ENCODE measurements at regions not wholly inside any gene's neighbourhood (a gene's known extent, or its start where the extent isn't known, plus 50 kb on each side); places are given as distances from the start of the nearest gene placed in this dataset.

GRCh38 chr22:47442821-47443220, 680.4 kb downstream of the TBC1D22A start:
- ATAC-seq (ENCODE audit: low read depth) (no peak), DNase-seq (ENCODE audit: low spot score) (no peak)
- no peaks in the 10 kb centered on the region for H3K4me1 ChIP-seq (ENCODE audit: insufficient read depth, poor library complexity, severe bottlenecking)
- no peak for TF ChIP-seq CTCF (IDR thresholded peaks at IDR 0.05; ENCODE audit: poor library complexity, severe bottlenecking)
- no peaks in the 10 kb centered on the region for H3K9me3 ChIP-seq (ENCODE audit: severe bottlenecking)
- H3K36me3 ChIP-seq (ENCODE audit: low read depth): no peaks in the 10 kb centered on the region
- no peak overlapping the region for H3K27ac ChIP-seq (ENCODE audit: poor library complexity, severe bottlenecking)
- H3K4me3 ChIP-seq (ENCODE audit: severe bottlenecking): no peak overlapping the region
- H3K27me3 ChIP-seq (ENCODE audit: insufficient read depth, poor library complexity, severe bottlenecking): no peaks in the 10 kb centered on the region

GRCh38 chr22:47439643-47440265, 677.3 kb downstream of the TBC1D22A start:
- Histone ChIP-seq H3K4me3 (ENCODE audit: severe bottlenecking) (no peak overlapping the region), H3K36me3 (ENCODE audit: low read depth) (no peaks in the 10 kb centered on the region), H3K27me3 (ENCODE audit: insufficient read depth, poor library complexity, severe bottlenecking) (no peaks in the 10 kb centered on the region), H3K27ac (ENCODE audit: poor library complexity, severe bottlenecking) (no peak overlapping the region), H3K9me3 (ENCODE audit: severe bottlenecking) (no peaks in the 10 kb centered on the region), H3K4me1 (ENCODE audit: insufficient read depth, poor library complexity, severe bottlenecking) (no peaks in the 10 kb centered on the region)
- DNase-seq (ENCODE audit: low spot score) (no peak), ATAC-seq (ENCODE audit: low read depth) (no peak)
- no peak for TF ChIP-seq CTCF (IDR thresholded peaks at IDR 0.05; ENCODE audit: poor library complexity, severe bottlenecking)

GRCh38 chr22:47437636-47438035, 675.2 kb downstream of the TBC1D22A start:
- Histone ChIP-seq H3K4me3 (ENCODE audit: severe bottlenecking) (no peak overlapping the region), H3K27ac (ENCODE audit: poor library complexity, severe bottlenecking) (no peak overlapping the region), H3K36me3 (ENCODE audit: low read depth) (no peaks in the 10 kb centered on the region), H3K9me3 (ENCODE audit: severe bottlenecking) (no peaks in the 10 kb centered on the region), H3K4me1 (ENCODE audit: insufficient read depth, poor library complexity, severe bottlenecking) (no peaks in the 10 kb centered on the region), H3K27me3 (ENCODE audit: insufficient read depth, poor library complexity, severe bottlenecking) (no peaks in the 10 kb centered on the region)
- no peak for TF ChIP-seq CTCF (IDR thresholded peaks at IDR 0.05; ENCODE audit: poor library complexity, severe bottlenecking)
- no peak for ATAC-seq (ENCODE audit: low read depth)
- no peak for DNase-seq (ENCODE audit: low spot score)

GRCh38 chr22:47437110-47437509, 674.7 kb downstream of the TBC1D22A start:
- no peak for DNase-seq (ENCODE audit: low spot score)
- Histone ChIP-seq H3K9me3 (ENCODE audit: severe bottlenecking) (no peaks in the 10 kb centered on the region), H3K4me3 (ENCODE audit: severe bottlenecking) (no peak overlapping the region), H3K36me3 (ENCODE audit: low read depth) (no peaks in the 10 kb centered on the region), H3K27me3 (ENCODE audit: insufficient read depth, poor library complexity, severe bottlenecking) (no peaks in the 10 kb centered on the region), H3K27ac (ENCODE audit: poor library complexity, severe bottlenecking) (no peak overlapping the region), H3K4me1 (ENCODE audit: insufficient read depth, poor library complexity, severe bottlenecking) (no peaks in the 10 kb centered on the region)
- ATAC-seq (ENCODE audit: low read depth): no peak
- no peak for TF ChIP-seq CTCF (IDR thresholded peaks at IDR 0.05; ENCODE audit: poor library complexity, severe bottlenecking)

- Histone ChIP-seq H3K4me3 (ENCODE audit: severe bottlenecking) (no peak overlapping the region), H3K9me3 (ENCODE audit: severe bottlenecking) (no peaks in the 10 kb centered on the region), H3K36me3 (ENCODE audit: low read depth) (no peaks in the 10 kb centered on the region), H3K27me3 (ENCODE audit: insufficient read depth, poor library complexity, severe bottlenecking) (no peaks in the 10 kb centered on the region), H3K4me1 (ENCODE audit: insufficient read depth, poor library complexity, severe bottlenecking) (no peaks in the 10 kb centered on the region), H3K27ac (ENCODE audit: poor library complexity, severe bottlenecking) (no peak overlapping the region)
- DNase-seq (ENCODE audit: low spot score) (no peak), ATAC-seq (ENCODE audit: low read depth) (no peak)
- TF ChIP-seq CTCF (IDR thresholded peaks at IDR 0.05; ENCODE audit: poor library complexity, severe bottlenecking): no peak
These were observed 673.4 kb downstream of the TBC1D22A start for GRCh38 chr22:47435826-47436225.
